ENCODE measurements at regions not wholly inside any gene's neighbourhood (a gene's known extent, or its start where the extent isn't known, plus 50 kb on each side); places are given as distances from the start of the nearest gene placed in this dataset.

DNA sequence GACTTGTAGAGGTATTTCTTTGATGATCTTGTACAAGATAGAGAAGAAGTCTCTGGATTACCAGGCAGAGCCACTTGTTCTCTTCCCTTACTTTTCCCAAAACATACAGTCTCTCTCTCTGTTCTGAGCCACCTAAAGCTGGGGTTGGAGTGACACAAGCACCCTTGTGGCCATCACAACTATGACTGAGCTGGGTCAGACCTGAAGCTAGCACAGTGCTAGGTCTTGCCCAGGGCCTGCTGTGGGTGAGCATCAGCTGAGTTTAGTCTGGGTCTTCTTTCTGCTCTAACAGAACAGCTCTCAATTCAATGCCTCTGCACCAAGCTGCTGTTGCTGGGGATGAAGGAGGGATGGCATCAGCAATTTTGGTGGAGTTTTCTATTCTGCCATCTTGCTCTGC lies 110.2 kb downstream of the HTR1B start:
- TF ChIP-seq, protein P1, sequence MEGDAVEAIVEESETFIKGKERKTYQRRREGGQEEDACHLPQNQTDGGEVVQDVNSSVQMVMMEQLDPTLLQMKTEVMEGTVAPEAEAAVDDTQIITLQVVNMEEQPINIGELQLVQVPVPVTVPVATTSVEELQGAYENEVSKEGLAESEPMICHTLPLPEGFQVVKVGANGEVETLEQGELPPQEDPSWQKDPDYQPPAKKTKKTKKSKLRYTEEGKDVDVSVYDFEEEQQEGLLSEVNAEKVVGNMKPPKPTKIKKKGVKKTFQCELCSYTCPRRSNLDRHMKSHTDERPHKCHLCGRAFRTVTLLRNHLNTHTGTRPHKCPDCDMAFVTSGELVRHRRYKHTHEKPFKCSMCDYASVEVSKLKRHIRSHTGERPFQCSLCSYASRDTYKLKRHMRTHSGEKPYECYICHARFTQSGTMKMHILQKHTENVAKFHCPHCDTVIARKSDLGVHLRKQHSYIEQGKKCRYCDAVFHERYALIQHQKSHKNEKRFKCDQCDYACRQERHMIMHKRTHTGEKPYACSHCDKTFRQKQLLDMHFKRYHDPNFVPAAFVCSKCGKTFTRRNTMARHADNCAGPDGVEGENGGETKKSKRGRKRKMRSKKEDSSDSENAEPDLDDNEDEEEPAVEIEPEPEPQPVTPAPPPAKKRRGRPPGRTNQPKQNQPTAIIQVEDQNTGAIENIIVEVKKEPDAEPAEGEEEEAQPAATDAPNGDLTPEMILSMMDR (IDR thresholded peaks at IDR 0.05) = no peak
- TF ChIP-seq POLR2A (IDR thresholded peaks at IDR 0.05) = no peak

Data from Peyer's patch (tissue), 4 donors.